IMR-90 (cell line): ENCODE measurements at regions not wholly inside any gene's neighbourhood (a gene's known extent, or its start where the extent isn't known, plus 50 kb on each side); places are given as distances from the start of the nearest gene placed in this dataset.

ENCODE experiments used
- ATAC-seq: fragments of 200-7000 bp; cut with Tn5 transposase; 2 replicates; pipeline ENCODE4 v1.9.1; 2020; ENCODE audit warnings: low read depth, mild to moderate bottlenecking, moderate library complexity
- BruUV-seq: library from RNA; stranded (reverse); fragments of 400-500 nt; replicated peaks from 2 replicates; lab custom pipeline; 2021; lab: Mats Ljungman, UMichigan
- CTCF ChIA-PET: fragments of 300-600 bp; formaldehyde crosslinking; extraction: SDS; loops from one replicate; lab custom pipeline; 2021; ENCODE audit warnings: antibody characterized with exemption; lab: Yijun Ruan, JAX
- POLR2A ChIA-PET: fragments of 300-600 bp; sonication (Branson Sonifier 250); formaldehyde crosslinking; loops from one replicate; lab custom pipeline; 2022; ENCODE audit warnings: antibody characterized with exemption; ENCODE audit not compliant: unreplicated experiment; lab: Charles Lee
- DNase-seq: peaks from one replicate; pipeline ENCODE4 v3.0.0; 2013
- H2AFZ ChIP-seq: replicated peaks from 2 replicates; pipeline ENCODE3; 2013; ENCODE audit warnings: low read length, mild to moderate bottlenecking; ENCODE audit not compliant: poor library complexity
- H2AK5ac ChIP-seq: 2 replicates; pipeline ENCODE4 v1.6.1; 2013; ENCODE audit warnings: low read depth, low read length, inconsistent platforms
- H2AK9ac ChIP-seq: replicated peaks from 2 replicates; pipeline ENCODE3; 2013; ENCODE audit warnings: mild to moderate bottlenecking, low read depth, low read length, moderate library complexity; ENCODE audit not compliant: poor library complexity
- H2BK120ac ChIP-seq: 2 replicates; pipeline ENCODE4 v1.6.1; 2013; ENCODE audit warnings: low read depth, low read length, inconsistent platforms
- H2BK15ac ChIP-seq: 3 replicates; pipeline ENCODE4 v1.6.1; 2013; ENCODE audit warnings: low read depth, low read length, inconsistent platforms
- H2BK20ac ChIP-seq: 2 replicates; pipeline ENCODE4 v1.6.1; 2013; ENCODE audit warnings: low read depth, mild to moderate bottlenecking, inconsistent platforms, low read length, moderate library complexity
- H2BK5ac ChIP-seq: 2 replicates; pipeline ENCODE4 v1.6.1; 2013; ENCODE audit warnings: mild to moderate bottlenecking, low read depth, low read length, inconsistent platforms; ENCODE audit not compliant: poor library complexity, severe bottlenecking
- H3K14ac ChIP-seq: replicated peaks from 2 replicates; pipeline ENCODE4 v1.6.1; 2013; ENCODE audit warnings: low read depth, low read length, inconsistent platforms
- H3K18ac ChIP-seq: 2 replicates; pipeline ENCODE4 v1.6.1; 2013; ENCODE audit warnings: low read depth, low read length, control low read depth
- H3K23ac ChIP-seq: 2 replicates; pipeline ENCODE4 v1.6.1; 2013; ENCODE audit warnings: low read depth, low read length, inconsistent platforms
- H3K27ac ChIP-seq: 2 replicates; pipeline ENCODE4 v1.5.1; 2013; ENCODE audit warnings: mild to moderate bottlenecking, control low read depth, low read length; ENCODE audit not compliant: insufficient read depth
- H3K27me3 ChIP-seq: 2 replicates; pipeline ENCODE4 v1.6.1; 2013; ENCODE audit warnings: low read length; ENCODE audit not compliant: control insufficient read depth, insufficient read depth
- H3K36me3 ChIP-seq: 2 replicates; pipeline ENCODE4 v1.6.1; 2013; ENCODE audit warnings: low read length, mixed read lengths; ENCODE audit not compliant: control insufficient read depth, insufficient read depth
- H3K4ac ChIP-seq: 2 replicates; pipeline ENCODE4 v1.6.1; 2013; ENCODE audit warnings: low read depth, low read length, inconsistent platforms
- H3K4me1 ChIP-seq: 2 replicates; pipeline ENCODE4 v1.6.1; 2013; ENCODE audit warnings: low read length, mixed read lengths; ENCODE audit not compliant: control insufficient read depth, insufficient read depth
- H3K4me2 ChIP-seq: 2 replicates; pipeline ENCODE4 v1.6.1; 2013; ENCODE audit warnings: low read depth, mild to moderate bottlenecking, control low read depth, low read length, moderate library complexity
- H3K4me3 ChIP-seq: 2 replicates; pipeline ENCODE4 v1.5.1; 2013; ENCODE audit warnings: low read depth, mild to moderate bottlenecking, control low read depth, low read length, moderate library complexity; ENCODE audit not compliant: insufficient read depth
- H3K56ac ChIP-seq: 2 replicates; pipeline ENCODE4 v1.6.1; 2013; ENCODE audit warnings: low read length, inconsistent platforms; ENCODE audit not compliant: insufficient read depth; ENCODE audit errors: extremely low read depth
- H3K79me1 ChIP-seq, 2 experiments: 2 replicates each; pipeline ENCODE4 v1.6.1; 2013; ENCODE audit warnings: low read length in 2 of 2, inconsistent platforms in 1 of 2, low read depth in 1 of 2
- H3K9ac ChIP-seq: 2 replicates; pipeline ENCODE4 v1.6.1; 2013; ENCODE audit warnings: low read depth, low read length, control low read depth
- H3K9me1 ChIP-seq: 2 replicates; pipeline ENCODE4 v1.6.1; 2013; ENCODE audit warnings: low read length, inconsistent platforms; ENCODE audit not compliant: insufficient read depth
- H3K9me3 ChIP-seq: 2 replicates; pipeline ENCODE4 v1.6.1; 2013; ENCODE audit warnings: low read length; ENCODE audit not compliant: control insufficient read depth, insufficient read depth
- H4K20me1 ChIP-seq: 2 replicates; pipeline ENCODE4 v1.6.1; 2013; ENCODE audit warnings: low read length, inconsistent platforms; ENCODE audit not compliant: insufficient read depth
- H4K5ac ChIP-seq: 2 replicates; pipeline ENCODE4 v1.6.1; 2013; ENCODE audit warnings: mild to moderate bottlenecking, low read depth, low read length, control low read depth
- H4K8ac ChIP-seq, 2 experiments: 2 replicates each; pipeline ENCODE4 v1.6.1; 2013; ENCODE audit warnings: low read depth in 2 of 2, low read length in 2 of 2, control low read depth in 1 of 2, inconsistent platforms in 1 of 2
- H4K91ac ChIP-seq: 2 replicates; pipeline ENCODE4 v1.6.1; 2013; ENCODE audit warnings: low read depth, low read length, inconsistent platforms; ENCODE audit not compliant: insufficient read depth
- BHLHE40 ChIP-seq: fragments of 150-350 bp; IDR thresholded peaks from 2 replicates; pipeline ENCODE4 v1.6.1; 2016; ENCODE audit warnings: mild to moderate bottlenecking, low read depth, low read length
- CEBPB ChIP-seq: IDR thresholded peaks from 2 replicates; pipeline ENCODE4 v1.6.1; 2012; ENCODE audit warnings: low read depth, low read length, improper control_type of control experiment
- CHD1 ChIP-seq: IDR thresholded peaks from 2 replicates; pipeline ENCODE4 v1.6.1; 2012; ENCODE audit warnings: low read depth, low read length, improper control_type of control experiment
- CTCF ChIP-seq: conservative IDR thresholded peaks from 2 replicates; pipeline ENCODE4 v1.5.1; 2012; ENCODE audit warnings: mild to moderate bottlenecking, low read depth, low read length, improper control_type of control experiment
- ELK1 ChIP-seq: fragments of 150-350 bp; IDR thresholded peaks from 2 replicates; pipeline ENCODE4 v1.6.1; 2016; ENCODE audit warnings: low read depth, mild to moderate bottlenecking, low read length, moderate library complexity, borderline replicate concordance
- FOS ChIP-seq: fragments of 150-350 bp; IDR thresholded peaks from 2 replicates; pipeline ENCODE4 v1.6.1; 2016; ENCODE audit warnings: low read depth, low read length
- MAFK ChIP-seq: IDR thresholded peaks from 2 replicates; pipeline ENCODE4 v1.6.1; 2012; ENCODE audit warnings: low read depth, low read length, improper control_type of control experiment
- MAZ ChIP-seq: IDR thresholded peaks from 2 replicates; pipeline ENCODE4 v1.6.1; 2012; ENCODE audit warnings: low read depth, mild to moderate bottlenecking, low read length, improper control_type of control experiment, moderate library complexity, borderline replicate concordance
- MXI1 ChIP-seq: IDR thresholded peaks from 2 replicates; pipeline ENCODE4 v1.6.1; 2012; ENCODE audit warnings: low read depth, mild to moderate bottlenecking, low read length, moderate library complexity, borderline replicate concordance
- NFE2L2 ChIP-seq: fragments of 150-350 bp; IDR thresholded peaks from 2 replicates; pipeline ENCODE4 v1.6.1; 2016; ENCODE audit warnings: low read depth, mild to moderate bottlenecking, low read length
- POLR2A ChIP-seq: IDR thresholded peaks from 2 replicates; pipeline ENCODE4 v1.6.1; 2012; ENCODE audit warnings: mild to moderate bottlenecking, low read depth, low read length
- RAD21 ChIP-seq: IDR thresholded peaks from 2 replicates; pipeline ENCODE4 v1.6.1; 2012; ENCODE audit warnings: low read length, improper control_type of control experiment
- RCOR1 ChIP-seq: IDR thresholded peaks from 2 replicates; pipeline ENCODE4 v1.6.1; 2012; ENCODE audit warnings: mild to moderate bottlenecking, low read length, improper control_type of control experiment; ENCODE audit not compliant: insufficient replicate concordance
- SMC3 ChIP-seq: fragments of 150-350 bp; IDR thresholded peaks from 2 replicates; pipeline ENCODE4 v1.6.1; 2016; ENCODE audit warnings: low read depth, mild to moderate bottlenecking, antibody characterized with exemption, low read length, moderate library complexity
- USF2 ChIP-seq: fragments of 150-350 bp; IDR thresholded peaks from 2 replicates; pipeline ENCODE4 v1.6.1; 2017; ENCODE audit warnings: mild to moderate bottlenecking, antibody characterized with exemption, low read length, low read depth
- WGBS, 2 experiments: methylation state at CpG; one replicate each; pipeline versions ENCODE4 v1.1.5 to v1.1.7; 2013; ENCODE audit warnings: missing lambda C conversion rate in 2 of 2; ENCODE audit not compliant: insufficient read length in 1 of 2; ENCODE audit errors: extremely low coverage in 2 of 2; 5-methylcytosine and 5-hydroxymethylcytosine counted together
- dilution Hi-C: fragments of 300-500 bp; cut with HindIII; formaldehyde crosslinking; loops from one replicate; pipeline ENCODE4 v1.14.3; 2018; ENCODE audit warnings: low sequenced_read_pairs; ENCODE audit not compliant: unreplicated experiment
- in situ Hi-C: fragments of 300-500 bp; cut with MboI; formaldehyde crosslinking; loops from 3 replicates; pipeline ENCODE4 v1.14.3; 2019; ENCODE audit warnings: low sequenced_read_pairs, inconsistent platforms, mixed read lengths
- intact Hi-C: fragments of 100-400 bp; cut with micrococcal nuclease; formaldehyde crosslinking; loops from 2 replicates; pipeline ENCODE4 v1.10.0; 2022

- H2AFZ ChIP-seq: no peak overlapping the region
- no peak overlapping the region for H2AK9ac ChIP-seq
- H3K4me2 ChIP-seq: no peak overlapping the region
- no peak for ATAC-seq
- ChIA-PET POLR2A (no interaction called here), CTCF (no interaction called here)
- no peaks in the 10 kb centered on the region for H3K9me1 ChIP-seq
- in situ Hi-C loops: no loop called here
- H2BK120ac ChIP-seq: no peak overlapping the region
- H3K36me3 ChIP-seq: no peaks in the 10 kb centered on the region
- WGBS, 2 experiments: 50% methylated on average over 2 of the region's 5 CpGs; no CpG with 5 or more reads in 1 of the 2 experiments
- no peak overlapping the region for H4K91ac ChIP-seq
- no TSS peak for BruUV-seq
- H3K79me1 ChIP-seq: no peaks in the 10 kb centered on the region
- H3K23ac ChIP-seq: no peak overlapping the region
- H4K5ac ChIP-seq: no peak overlapping the region
- no peak overlapping the region for H2BK15ac ChIP-seq
- H3K9me3 ChIP-seq: no peaks in the 10 kb centered on the region
- no peak for TF ChIP-seq USF2
- no peak for TF ChIP-seq ELK1
- no peak for TF ChIP-seq RAD21
- TF ChIP-seq NFE2L2: no peak
- TF ChIP-seq MAZ: no peak
- TF ChIP-seq MAFK: no peak
- TF ChIP-seq POLR2A: no peak
- TF ChIP-seq CHD1: no peak
- no peak for TF ChIP-seq CEBPB
- TF ChIP-seq CTCF: no peak
- TF ChIP-seq MXI1: no peak
- TF ChIP-seq SMC3: no peak
- no peak for TF ChIP-seq FOS
- no peak for TF ChIP-seq BHLHE40
- no peak for TF ChIP-seq RCOR1
- no peak overlapping the region for H3K18ac ChIP-seq
- no peak overlapping the region for H2BK5ac ChIP-seq
- no peak overlapping the region for H3K14ac ChIP-seq
- no peak overlapping the region for H3K9ac ChIP-seq
- no peaks in the 10 kb centered on the region for H4K20me1 ChIP-seq
- no peak overlapping the region for H2AK5ac ChIP-seq
- H3K4ac ChIP-seq: no peak overlapping the region
- H3K4me3 ChIP-seq: no peak overlapping the region
- H3K27me3 ChIP-seq: peaks cover 42% of the 10 kb centered on the region
- H3K56ac ChIP-seq: no peak overlapping the region
- dilution Hi-C loops: no loop called here
- H3K27ac ChIP-seq: no peak overlapping the region
- DNase-seq: no peak
- no peak overlapping the region for H2BK20ac ChIP-seq
- no peaks in the 10 kb centered on the region for H3K4me1 ChIP-seq
- no peak overlapping the region for H4K8ac ChIP-seq
- intact Hi-C loops: no loop called here
Observed at GRCh38 chr3:184443831-184444230, 64.0 kb downstream of the CHRD start.
